Neural crest cell (in vitro differentiated cells): ENCODE measurements at regions not wholly inside any gene's neighbourhood (a gene's known extent, or its start where the extent isn't known, plus 50 kb on each side); places are given as distances from the start of the nearest gene placed in this dataset.

Experiments used
- DNase-seq: peaks from one replicate; pipeline ENCODE4 v3.0.0; 2021; ENCODE audit warnings: low read depth, mixed read lengths, low spot score
- H3K27ac Mint-ChIP-seq: one replicate; pipeline ENCODE4 v1.8.0; 2021; ENCODE audit warnings: mild to moderate bottlenecking, mixed read lengths; ENCODE audit not compliant: unreplicated experiment
- H3K27me3 Mint-ChIP-seq: 2 replicates; pipeline ENCODE4 v1.8.0; 2021; ENCODE audit warnings: low read depth, mild to moderate bottlenecking, mixed read lengths
- H3K36me3 Mint-ChIP-seq: 2 replicates; pipeline ENCODE4 v1.8.0; 2021; ENCODE audit warnings: low read depth, mild to moderate bottlenecking, mixed read lengths
- H3K4me1 Mint-ChIP-seq: 2 replicates; pipeline ENCODE4 v1.8.0; 2021; ENCODE audit warnings: mixed read lengths
- H3K4me3 Mint-ChIP-seq: one replicate; pipeline ENCODE4 v1.8.0; 2021; ENCODE audit warnings: mild to moderate bottlenecking, mixed read lengths
- H3K9me3 Mint-ChIP-seq: 2 replicates; pipeline ENCODE4 v1.8.0; 2021; ENCODE audit warnings: mixed read lengths
- CTCF ChIP-seq: fragments of 200-600 bp; sonication (generic); conservative IDR thresholded peaks from 2 replicates; pipeline ENCODE4 v1.5.0; 2021; ENCODE audit warnings: antibody characterized with exemption, mild to moderate bottlenecking

- Mint-ChIP-seq H3K27ac (peak overlapping the region; percentile 81), H3K4me1 (peaks cover 4% of the 10 kb centered on the region), H3K9me3 (peaks cover 10% of the 10 kb centered on the region), H3K27me3 (no peaks in the 10 kb centered on the region), H3K4me3 (no peak overlapping the region), H3K36me3 (peaks cover 2% of the 10 kb centered on the region)
- DNase-seq = no peak
- TF ChIP-seq CTCF = no peak
These were observed 217.3 kb downstream of the C12orf75 start for GRCh38 chr12:105547786-105548185.

DNA sequence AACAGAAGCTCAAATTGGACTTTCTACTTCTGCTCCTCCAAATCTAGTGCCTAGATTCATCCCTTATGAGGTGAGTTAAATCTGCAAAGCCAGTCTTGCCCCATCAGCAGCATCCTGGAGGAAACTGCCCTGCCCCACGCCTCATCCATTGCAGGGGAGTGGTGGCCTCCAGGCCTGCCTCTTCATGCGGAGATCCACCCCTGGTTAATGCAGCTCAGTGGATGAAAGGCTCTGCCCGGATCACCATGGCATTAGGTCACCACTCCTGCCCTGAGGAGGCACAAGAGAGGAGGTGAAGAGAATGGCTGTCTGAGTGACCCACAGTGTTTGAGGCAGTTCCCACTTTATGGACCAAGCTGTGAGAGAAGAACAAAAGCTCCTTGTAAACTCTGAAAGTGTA is 218.1 kb downstream of the C12orf75 start:
- DNase-seq = no peak
- TF ChIP-seq CTCF = no peak
- no peaks in the 10 kb centered on the region for H3K27me3 Mint-ChIP-seq
- H3K4me3 Mint-ChIP-seq = no peak overlapping the region
- no peak overlapping the region for H3K27ac Mint-ChIP-seq
- peaks cover 2% of the 10 kb centered on the region for H3K36me3 Mint-ChIP-seq
- H3K9me3 Mint-ChIP-seq = peaks cover 10% of the 10 kb centered on the region
- peaks cover 12% of the 10 kb centered on the region for H3K4me1 Mint-ChIP-seq

GRCh38 chr12:105552056-105552455 is 221.6 kb downstream of the C12orf75 start:
- Mint-ChIP-seq H3K36me3 (no peaks in the 10 kb centered on the region), H3K4me1 (peaks cover 27% of the 10 kb centered on the region), H3K9me3 (peaks cover 9% of the 10 kb centered on the region), H3K27me3 (no peaks in the 10 kb centered on the region), H3K27ac (no peak overlapping the region), H3K4me3 (no peak overlapping the region)
- no peak for DNase-seq
- no peak for TF ChIP-seq CTCF

GRCh38 chr12:105554223-105554678 is 223.8 kb downstream of the C12orf75 start:
- no peak overlapping the region for H3K4me3 Mint-ChIP-seq
- H3K36me3 Mint-ChIP-seq = no peaks in the 10 kb centered on the region
- DNase-seq = no peak
- TF ChIP-seq CTCF = no peak
- H3K9me3 Mint-ChIP-seq = peaks cover 6% of the 10 kb centered on the region
- peaks cover 24% of the 10 kb centered on the region for H3K4me1 Mint-ChIP-seq
- H3K27ac Mint-ChIP-seq = peak overlapping the region; percentile 82
- H3K27me3 Mint-ChIP-seq = no peaks in the 10 kb centered on the region

DNA sequence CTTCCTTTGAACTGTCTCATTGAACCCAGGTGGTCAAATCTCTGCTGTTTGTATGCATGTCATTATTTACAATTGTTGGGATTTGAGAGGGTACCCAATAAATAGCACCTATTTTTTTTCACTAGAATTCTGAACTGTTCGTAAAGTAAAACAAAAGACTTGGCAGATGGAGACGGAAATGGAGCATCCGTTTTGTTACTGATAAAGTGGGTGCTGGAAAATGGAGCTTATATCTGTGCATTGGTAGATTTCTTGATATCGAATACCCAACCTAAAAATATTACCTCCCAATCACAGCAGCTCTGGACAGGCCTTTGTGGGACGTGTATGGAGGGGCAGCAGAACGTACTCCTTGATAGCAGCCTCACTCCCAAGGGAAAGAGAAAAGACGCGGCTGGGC is 224.4 kb downstream of the C12orf75 start:
- Mint-ChIP-seq H3K27ac (peak overlapping the region; percentile 54), H3K4me3 (no peak overlapping the region), H3K4me1 (peaks cover 24% of the 10 kb centered on the region), H3K9me3 (peaks cover 6% of the 10 kb centered on the region), H3K27me3 (no peaks in the 10 kb centered on the region), H3K36me3 (no peaks in the 10 kb centered on the region)
- TF ChIP-seq CTCF = no peak
- DNase-seq = no peak
